MM.1S (cell line): ENCODE measurements at regions not wholly inside any gene's neighbourhood (a gene's known extent, or its start where the extent isn't known, plus 50 kb on each side); places are given as distances from the start of the nearest gene placed in this dataset.

Experiments used
- CTCF ChIP-seq: fragments of 300-600 bp; sonication (generic); IDR thresholded peaks from 2 replicates; pipeline ENCODE4 v1.5.1; 2016; ENCODE audit warnings: antibody characterized with exemption, low read length, mixed read lengths
- EZH2 ChIP-seq: fragments of 300-600 bp; sonication (generic); optimal IDR thresholded peaks from 2 replicates; pipeline ENCODE3; 2017; ENCODE audit warnings: low read depth, mild to moderate bottlenecking, antibody characterized with exemption, low read length, mixed read lengths

- TF ChIP-seq CTCF, result no peak
- TF ChIP-seq EZH2, result no peak
Measured at GRCh38 chr2:162967147-162967546, 128.6 kb upstream of the KCNH7 start.
